ENCODE measurements at regions not wholly inside any gene's neighbourhood (a gene's known extent, or its start where the extent isn't known, plus 50 kb on each side); places are given as distances from the start of the nearest gene placed in this dataset.
"Not testable (repeated sequence)": the region's sequence is repeated elsewhere in the genome, so short reads cannot be mapped to it uniquely, and the experiment has no call there.

DNA sequence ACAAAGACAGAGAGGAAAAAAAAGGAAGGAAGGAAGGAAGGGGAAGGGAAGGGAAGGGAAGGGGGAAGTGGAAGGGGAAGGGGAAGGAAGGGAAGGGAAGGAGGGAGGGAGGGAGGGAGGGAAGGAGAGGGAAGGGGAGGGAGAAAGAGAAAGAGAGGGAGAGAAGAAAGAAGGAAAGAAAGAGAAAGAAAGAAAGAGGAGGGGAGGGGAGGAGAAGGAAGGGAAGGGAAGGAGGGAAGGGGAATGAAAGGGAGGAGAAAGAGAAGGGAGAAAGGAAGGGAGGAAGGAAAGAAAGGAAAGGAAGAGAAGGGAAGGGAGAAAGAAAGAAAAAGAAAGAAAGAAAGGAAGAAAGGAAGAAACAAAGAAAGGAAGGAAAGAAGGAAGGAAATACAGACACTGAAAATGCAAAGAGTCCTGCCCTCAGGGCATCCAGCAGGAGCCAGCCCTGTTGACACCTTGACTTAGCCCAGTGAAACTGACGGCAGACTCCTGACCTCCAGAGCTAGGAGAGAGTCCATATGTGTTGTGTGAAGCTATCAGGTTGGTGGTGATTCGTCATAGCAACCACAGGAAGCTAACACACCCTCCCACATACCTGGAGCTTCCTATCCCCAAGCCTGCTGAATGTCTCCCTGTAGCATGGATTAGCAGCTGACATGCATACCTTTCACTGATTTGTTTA, 58.7 kb upstream of the SULF2 start:
- Mint-ChIP-seq H3K27me3 (ENCODE audit: insufficient read depth, unreplicated experiment) (no peaks in the 10 kb centered on the region), H3K4me1 (ENCODE audit: insufficient read depth, unreplicated experiment) (peaks cover 58% of the 10 kb centered on the region), H3K27ac (ENCODE audit: low read depth, unreplicated experiment) (peak overlapping the region; percentile 79), H3K36me3 (ENCODE audit: insufficient read depth, unreplicated experiment) (no peaks in the 10 kb centered on the region), H3K4me3 (ENCODE audit: unreplicated experiment) (no peak overlapping the region), H3K9me3 (ENCODE audit: unreplicated experiment) (no peaks in the 10 kb centered on the region)
- intact Hi-C loops (cut with micrococcal nuclease), result loop anchor here (2.0 kb wide), 1 partner anchor 51 kb away; no protein-coding TSS in a partner anchor
- TF ChIP-seq, protein P1, sequence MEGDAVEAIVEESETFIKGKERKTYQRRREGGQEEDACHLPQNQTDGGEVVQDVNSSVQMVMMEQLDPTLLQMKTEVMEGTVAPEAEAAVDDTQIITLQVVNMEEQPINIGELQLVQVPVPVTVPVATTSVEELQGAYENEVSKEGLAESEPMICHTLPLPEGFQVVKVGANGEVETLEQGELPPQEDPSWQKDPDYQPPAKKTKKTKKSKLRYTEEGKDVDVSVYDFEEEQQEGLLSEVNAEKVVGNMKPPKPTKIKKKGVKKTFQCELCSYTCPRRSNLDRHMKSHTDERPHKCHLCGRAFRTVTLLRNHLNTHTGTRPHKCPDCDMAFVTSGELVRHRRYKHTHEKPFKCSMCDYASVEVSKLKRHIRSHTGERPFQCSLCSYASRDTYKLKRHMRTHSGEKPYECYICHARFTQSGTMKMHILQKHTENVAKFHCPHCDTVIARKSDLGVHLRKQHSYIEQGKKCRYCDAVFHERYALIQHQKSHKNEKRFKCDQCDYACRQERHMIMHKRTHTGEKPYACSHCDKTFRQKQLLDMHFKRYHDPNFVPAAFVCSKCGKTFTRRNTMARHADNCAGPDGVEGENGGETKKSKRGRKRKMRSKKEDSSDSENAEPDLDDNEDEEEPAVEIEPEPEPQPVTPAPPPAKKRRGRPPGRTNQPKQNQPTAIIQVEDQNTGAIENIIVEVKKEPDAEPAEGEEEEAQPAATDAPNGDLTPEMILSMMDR (IDR thresholded peaks at IDR 0.05; ENCODE audit: unreplicated experiment), result no peak
- CTCF ChIA-PET, result interaction anchor here (1.0 to 2.9 kb wide), 4 partner anchors 11 to 168 kb away, joined by 3 to 9 read pairs (median 4); no protein-coding TSS in a partner anchor
- no TSS peak for BruUV-seq (replicated peaks)
- POLR2A ChIA-PET, result interaction anchor here (0.6 to 1.3 kb wide), 6 partner anchors 25 to 211 kb away, joined by 3 to 6 read pairs (median 3); no protein-coding TSS in a partner anchor
- peak; percentile 75 for DNase-seq (ENCODE audit: unreplicated experiment)

DNA sequence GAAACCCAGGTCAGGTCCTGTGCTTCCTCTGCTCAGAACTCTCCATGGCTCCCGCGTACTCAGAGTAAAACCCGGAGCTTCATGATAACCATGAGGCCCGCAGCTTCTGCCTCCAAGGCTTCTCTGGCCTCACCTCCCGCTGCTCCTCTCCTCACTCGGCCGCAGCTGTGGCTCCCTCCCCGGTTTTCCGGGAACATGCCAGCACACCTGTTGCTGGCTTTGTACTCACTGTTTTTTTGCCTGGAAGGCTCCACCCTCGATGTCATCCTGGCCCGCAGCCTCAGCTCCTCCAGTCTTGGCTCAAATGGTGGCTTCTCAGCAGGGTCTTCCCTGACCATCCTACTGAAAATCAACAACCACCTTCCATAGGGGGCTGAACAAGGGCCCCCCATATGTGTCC, 57.7 kb upstream of the SULF2 start:
- DNase-seq (ENCODE audit: unreplicated experiment), result peak; percentile 59
- intact Hi-C loops (cut with micrococcal nuclease); H3K36me3 Mint-ChIP-seq (ENCODE audit: insufficient read depth, unreplicated experiment); H3K27me3 Mint-ChIP-seq (ENCODE audit: insufficient read depth, unreplicated experiment); BruUV-seq (replicated peaks); H3K9me3 Mint-ChIP-seq (ENCODE audit: unreplicated experiment): not testable (repeated sequence)
- H3K4me1 Mint-ChIP-seq (ENCODE audit: insufficient read depth, unreplicated experiment), result peaks cover 49% of the 10 kb centered on the region
- ChIA-PET POLR2A (interaction anchor here (0.6 to 0.9 kb wide), 2 partner anchors 51 to 184 kb away, joined by 3 to 4 read pairs; no protein-coding TSS in a partner anchor), CTCF (interaction anchor here (0.8 to 2.9 kb wide), 2 partner anchors 56 to 777 kb away, joined by 3 to 9 read pairs; no protein-coding TSS in a partner anchor)
- H3K4me3 Mint-ChIP-seq (ENCODE audit: unreplicated experiment), result peak overlapping the region; percentile 51
- H3K27ac Mint-ChIP-seq (ENCODE audit: low read depth, unreplicated experiment), result peak overlapping the region; percentile 79

DNA sequence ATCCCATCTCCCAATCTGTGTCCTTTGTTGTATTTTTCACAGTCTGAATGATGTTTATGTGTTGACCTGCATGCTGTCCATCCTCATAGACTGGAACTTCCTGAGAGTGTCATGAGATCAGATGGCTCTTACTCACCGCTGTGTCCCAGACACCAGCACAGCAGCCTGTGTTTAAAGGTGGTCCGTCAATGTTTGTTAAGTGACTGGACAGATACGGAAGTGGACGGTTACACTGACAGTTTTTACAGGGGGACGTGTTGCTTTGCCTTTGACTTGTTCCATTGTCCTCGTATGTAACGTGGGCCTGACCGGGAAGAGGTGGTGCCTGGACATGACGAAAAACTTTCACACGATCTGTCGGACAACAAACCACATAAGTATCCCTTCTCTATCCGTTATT, 56.7 kb upstream of the SULF2 start:
- Mint-ChIP-seq H3K4me1 (ENCODE audit: insufficient read depth, unreplicated experiment) (peaks cover 45% of the 10 kb centered on the region), H3K27ac (ENCODE audit: low read depth, unreplicated experiment) (peak overlapping the region; percentile 40)
- DNase-seq (ENCODE audit: unreplicated experiment); BruUV-seq (replicated peaks); H3K4me3 Mint-ChIP-seq (ENCODE audit: unreplicated experiment); POLR2A ChIA-PET; H3K9me3 Mint-ChIP-seq (ENCODE audit: unreplicated experiment); H3K36me3 Mint-ChIP-seq (ENCODE audit: insufficient read depth, unreplicated experiment); CTCF ChIA-PET; intact Hi-C loops (cut with micrococcal nuclease); H3K27me3 Mint-ChIP-seq (ENCODE audit: insufficient read depth, unreplicated experiment): not testable (repeated sequence)

DNA sequence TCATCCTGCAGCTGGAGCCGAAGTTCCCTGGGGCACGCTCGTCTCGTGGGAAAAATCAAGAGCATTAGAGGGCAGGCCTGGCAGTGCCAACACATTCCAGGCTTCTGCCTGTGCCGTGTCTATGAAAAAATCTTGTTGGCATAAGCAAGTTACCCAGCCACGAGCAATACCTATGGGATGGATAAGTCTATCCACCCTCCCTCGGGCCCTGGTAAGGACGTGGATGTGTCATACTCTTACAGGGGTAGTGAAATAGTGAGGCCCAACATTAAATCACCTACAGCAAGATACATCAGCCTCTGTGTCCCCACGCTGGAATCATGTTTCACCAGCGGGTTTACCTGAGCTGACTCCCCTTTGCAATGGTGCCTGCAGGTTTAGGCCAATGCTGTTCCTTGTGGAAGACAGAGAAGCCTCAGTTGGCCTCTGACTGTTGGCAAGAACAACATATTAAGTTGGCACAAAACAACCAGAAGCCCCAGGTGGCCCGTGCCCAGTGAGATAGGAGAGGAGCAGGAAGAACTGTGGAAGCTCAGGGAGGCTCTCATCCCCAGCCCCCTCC, 51.1 kb upstream of the SULF2 start:
- H3K27me3 Mint-ChIP-seq (ENCODE audit: insufficient read depth, unreplicated experiment); H3K36me3 Mint-ChIP-seq (ENCODE audit: insufficient read depth, unreplicated experiment); H3K4me3 Mint-ChIP-seq (ENCODE audit: unreplicated experiment); BruUV-seq (replicated peaks); H3K4me1 Mint-ChIP-seq (ENCODE audit: insufficient read depth, unreplicated experiment); H3K9me3 Mint-ChIP-seq (ENCODE audit: unreplicated experiment); intact Hi-C loops (cut with micrococcal nuclease): not testable (repeated sequence)
- CTCF ChIA-PET, result interaction anchor here (0.6 to 1.2 kb wide), 4 partner anchors 50 to 459 kb away, joined by 3 to 6 read pairs (median 3); no protein-coding TSS in a partner anchor
- H3K27ac Mint-ChIP-seq (ENCODE audit: low read depth, unreplicated experiment), result peak overlapping the region; percentile 83
- peak; percentile 48 for DNase-seq (ENCODE audit: unreplicated experiment)
- POLR2A ChIA-PET, result interaction anchor here (0.6 to 1.2 kb wide), 8 partner anchors 19 to 459 kb away, joined by 3 to 15 read pairs (median 3); no protein-coding TSS in a partner anchor

All from MCF 10A (cell line).